SK-N-SH (cell line): ENCODE measurements at regions not wholly inside any gene's neighbourhood (a gene's known extent, or its start where the extent isn't known, plus 50 kb on each side); places are given as distances from the start of the nearest gene placed in this dataset.

ENCODE experiments used
- CTCF ChIA-PET: fragments of 300-600, 350-600 bp; formaldehyde crosslinking; extraction: SDS; loops from one replicate; lab custom pipeline; 2021; lab: Yijun Ruan, JAX
- POLR2A ChIA-PET: fragments of 350-600 bp; sonication (Branson Sonifier 250); formaldehyde crosslinking; extraction: SDS; loops from one replicate; lab custom pipeline; 2020; ENCODE audit warnings: antibody characterized with exemption, inconsistent platforms; lab: Yijun Ruan, JAX
- DNase-seq: peaks from one replicate; pipeline ENCODE4 v3.0.0; 2012
- H2AFZ ChIP-seq: fragments of 200-600 bp; sonication (generic); 2 replicates; pipeline ENCODE4 v1.8.1; 2016; ENCODE audit warnings: antibody characterized with exemption, mild to moderate bottlenecking, low read depth
- H3F3A ChIP-seq: fragments of 200-600 bp; sonication (generic); replicated peaks from 2 replicates; pipeline ENCODE3; 2016; ENCODE audit warnings: antibody characterized with exemption, mild to moderate bottlenecking; ENCODE audit not compliant: insufficient read depth
- H3K27ac ChIP-seq, 2 experiments: fragments of 200-500 bp in 1 of 2; fragments of 200-600 bp in 1 of 2; sonication (Bioruptor generic) in 1 of 2; sonication (generic), shearing (Covaris generic) in 1 of 2; 2 replicates each; pipeline versions ENCODE4 v1.5.1 to v1.6.1; 2014 to 2016; ENCODE audit warnings: low read depth in 2 of 2, inconsistent platforms in 1 of 2, low read length in 1 of 2, mild to moderate bottlenecking in 1 of 2, mixed read lengths in 1 of 2
- H3K27me3 ChIP-seq: fragments of 200-600 bp; sonication (generic), shearing (Covaris generic); 2 replicates; pipeline ENCODE4 v1.6.1; 2016; ENCODE audit warnings: mixed run types; ENCODE audit not compliant: insufficient read depth
- H3K36me3 ChIP-seq, 2 experiments: fragments of 200-500 bp in 1 of 2; fragments of 200-600 bp in 1 of 2; sonication (Bioruptor generic) in 1 of 2; sonication (generic) in 1 of 2; replicated peaks in 1 of 2; 2 replicates each; pipeline versions ENCODE3 to v1.5.1; 2014 to 2016; ENCODE audit warnings: low read length in 1 of 2, mild to moderate bottlenecking in 1 of 2; ENCODE audit not compliant: insufficient read depth in 2 of 2, control insufficient read depth in 1 of 2
- H3K4me1 ChIP-seq, 2 experiments: fragments of 200-500 bp in 1 of 2; fragments of 200-600 bp in 1 of 2; sonication (Bioruptor generic) in 1 of 2; sonication (generic), shearing (Covaris generic) in 1 of 2; 2 replicates each; pipeline versions ENCODE4 v1.5.1 to v1.6.1; 2014 to 2016; ENCODE audit warnings: low read depth in 1 of 2, low read length in 1 of 2, mixed run types in 1 of 2; ENCODE audit not compliant: insufficient read depth in 2 of 2, control insufficient read depth in 1 of 2
- H3K4me2 ChIP-seq: fragments of 200-600 bp; sonication (generic), shearing (Covaris generic); 2 replicates; pipeline ENCODE4 v1.6.1; 2017; ENCODE audit warnings: mixed run types
- H3K4me3 ChIP-seq, 2 experiments: fragments of 200-500 bp in 1 of 2; fragments of 200-600 bp in 1 of 2; sonication (Bioruptor generic) in 1 of 2; sonication (generic), shearing (Covaris generic) in 1 of 2; 2 replicates each; pipeline versions ENCODE4 v1.5.1 to v1.8.1; 2014 to 2016; ENCODE audit warnings: low read depth in 2 of 2, inconsistent platforms in 1 of 2, low read length in 1 of 2, mild to moderate bottlenecking in 1 of 2, mixed read lengths in 1 of 2, moderate library complexity in 1 of 2
- H3K79me2 ChIP-seq: fragments of 200-600 bp; sonication (generic); 2 replicates; pipeline ENCODE4 v1.8.1; 2017; ENCODE audit warnings: mild to moderate bottlenecking; ENCODE audit not compliant: insufficient read depth
- H3K9ac ChIP-seq: fragments of 200-600 bp; sonication (generic); 2 replicates; pipeline ENCODE4 v1.6.1; 2017; ENCODE audit warnings: mixed run types
- H3K9me2 ChIP-seq: fragments of 200-600 bp; sonication (generic); 2 replicates; pipeline ENCODE4 v1.6.1; 2017; ENCODE audit warnings: mixed run types
- H3K9me3 ChIP-seq: fragments of 200-600 bp; sonication (generic); 2 replicates; pipeline ENCODE4 v1.6.1; 2017; ENCODE audit warnings: mixed run types, mild to moderate bottlenecking, moderate library complexity
- H4K20me1 ChIP-seq: fragments of 200-600 bp; sonication (generic); 2 replicates; pipeline ENCODE4 v1.6.1; 2017; ENCODE audit warnings: mild to moderate bottlenecking, mixed run types; ENCODE audit not compliant: insufficient read depth
- CHD2 ChIP-seq: fragments of 150-350 bp; IDR thresholded peaks from 2 replicates; pipeline ENCODE4 v1.6.1; 2018; ENCODE audit warnings: low read length; ENCODE audit not compliant: partially characterized antibody
- ELF1 ChIP-seq: IDR thresholded peaks from 2 replicates; pipeline ENCODE4 v1.4.0; 2012
- EP300 ChIP-seq, 2 experiments: IDR thresholded peaks; 2 replicates each; pipeline versions ENCODE4 v1.4.0 to v1.6.1; 2012; ENCODE audit warnings: borderline replicate concordance in 1 of 2, low read depth in 1 of 2, low read length in 1 of 2
- EZH2phosphoT487 ChIP-seq: fragments of 200-600 bp; sonication (generic); IDR thresholded peaks from 2 replicates; pipeline ENCODE4 v1.6.1; 2017; ENCODE audit warnings: low read depth, mixed run types, mild to moderate bottlenecking, antibody characterized with exemption, moderate library complexity, borderline replicate concordance
- FOSL2 ChIP-seq: IDR thresholded peaks from 2 replicates; pipeline ENCODE4 v1.4.0; 2012; ENCODE audit warnings: low read depth, mild to moderate bottlenecking, moderate library complexity, borderline replicate concordance
- FOXJ3 ChIP-seq: sonication (generic); formaldehyde crosslinking; IDR thresholded peaks from 2 replicates; pipeline ENCODE4 v1.5.1; 2020; ENCODE audit warnings: mild to moderate bottlenecking, missing genetic modification reagents
- FOXM1 ChIP-seq: IDR thresholded peaks from 2 replicates; pipeline ENCODE4 v1.4.0; 2012; ENCODE audit warnings: low read depth, mild to moderate bottlenecking
- GABPA ChIP-seq: IDR thresholded peaks from 2 replicates; pipeline ENCODE4 v1.4.0; 2012; ENCODE audit warnings: low read depth, mild to moderate bottlenecking
- GATA2 ChIP-seq: sonication (generic); formaldehyde crosslinking; IDR thresholded peaks from 2 replicates; pipeline ENCODE4 v1.5.0; 2020; ENCODE audit warnings: mild to moderate bottlenecking, missing genetic modification reagents
- JUND ChIP-seq: IDR thresholded peaks from 2 replicates; pipeline ENCODE4 v1.4.0; 2012
- MXI1 ChIP-seq: IDR thresholded peaks from 2 replicates; pipeline ENCODE4 v1.6.1; 2012; ENCODE audit warnings: mild to moderate bottlenecking, low read depth, low read length, improper control_type of control experiment
- NFIC ChIP-seq: IDR thresholded peaks from 2 replicates; pipeline ENCODE4 v1.4.0; 2012; ENCODE audit warnings: borderline replicate concordance
- NRF1 ChIP-seq: IDR thresholded peaks from 2 replicates; pipeline ENCODE4 v1.6.1; 2012; ENCODE audit warnings: low read depth, mild to moderate bottlenecking, low read length
- POLR2AphosphoS5 ChIP-seq: IDR thresholded peaks from 2 replicates; pipeline ENCODE4 v1.6.1; 2012; ENCODE audit warnings: low read depth, low read length
- RXRA ChIP-seq: IDR thresholded peaks from 2 replicates; pipeline ENCODE4 v1.4.0; 2012; ENCODE audit warnings: low read depth, mild to moderate bottlenecking, borderline replicate concordance
- TAF1 ChIP-seq: IDR thresholded peaks from 2 replicates; pipeline ENCODE4 v1.6.1; 2012; ENCODE audit warnings: low read depth, mild to moderate bottlenecking, low read length, moderate library complexity, borderline replicate concordance
- TCF12 ChIP-seq: IDR thresholded peaks from 2 replicates; pipeline ENCODE4 v1.4.0; 2012
- TEAD4 ChIP-seq: IDR thresholded peaks from 2 replicates; pipeline ENCODE4 v1.4.0; 2012; ENCODE audit warnings: mild to moderate bottlenecking, borderline replicate concordance; ENCODE audit not compliant: insufficient read depth
- YY1 ChIP-seq: IDR thresholded peaks from 2 replicates; pipeline ENCODE4 v1.4.0; 2012; ENCODE audit warnings: low read depth, mild to moderate bottlenecking
- WGBS: methylation state at CpG from one replicate; pipeline ENCODE4 v1.1.6; 2017; ENCODE audit warnings: low lambda C conversion rate; 5-methylcytosine and 5-hydroxymethylcytosine counted together
- TF ChIP-seq, protein P1 (sequence below): IDR thresholded peaks from 2 replicates; pipeline ENCODE4 v1.4.0; 2012; ENCODE audit warnings: low read depth, borderline replicate concordance
- TF ChIP-seq, protein P2 (sequence below): IDR thresholded peaks from 2 replicates; pipeline ENCODE4; 2012
- TF ChIP-seq, protein P3 (sequence below): fragments of 150-350 bp; IDR thresholded peaks from 2 replicates; pipeline ENCODE4 v1.6.1; 2016; ENCODE audit warnings: mild to moderate bottlenecking, low read depth, low read length
- TF ChIP-seq, protein P4 (sequence below): fragments of 200-600 bp; sonication (generic); IDR thresholded peaks from 2 replicates; pipeline ENCODE4 v1.6.1; 2017; ENCODE audit warnings: antibody characterized with exemption, mild to moderate bottlenecking, moderate library complexity

DNA sequence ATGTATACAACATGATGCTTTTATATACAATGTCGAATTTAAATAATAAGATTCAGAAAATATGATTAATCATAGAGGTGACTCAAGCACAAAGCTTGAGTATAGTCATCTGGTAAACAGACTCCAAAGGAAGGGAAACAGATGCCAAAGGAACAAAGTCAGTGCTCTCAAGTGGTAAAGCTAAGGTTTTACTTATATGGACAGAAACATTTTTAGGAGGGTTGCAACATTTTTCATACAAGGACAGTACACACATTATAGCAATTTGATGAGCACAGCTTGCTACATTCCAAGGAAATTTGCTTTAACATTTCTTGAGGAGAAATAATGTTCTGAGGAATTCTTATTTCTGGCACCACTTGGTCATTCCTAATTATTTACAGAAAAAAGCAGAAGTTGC is 333.4 kb upstream of the AADAT start:
- no peak overlapping the region for H3K4me3 ChIP-seq
- peak; percentile 87 for TF ChIP-seq FOSL2
- peak in 1 of 2 experiments; percentile 75; a peak in 2 of 4 replicates for TF ChIP-seq EP300 (IDR thresholded peaks at IDR 0.05; ENCODE audit: borderline replicate concordance in 1 of 2, low read depth in 1 of 2, low read length in 1 of 2)
- peak; percentile 18; the same call in 1 of the 2 replicates for TF ChIP-seq POLR2AphosphoS5
- no peak for TF ChIP-seq ELF1
- peak; percentile 69 for TF ChIP-seq TEAD4
- peak; percentile 79 for TF ChIP-seq JUND
- peak; percentile 62; the same call in 1 of the 2 replicates for TF ChIP-seq NFIC
- TF ChIP-seq, protein P1, sequence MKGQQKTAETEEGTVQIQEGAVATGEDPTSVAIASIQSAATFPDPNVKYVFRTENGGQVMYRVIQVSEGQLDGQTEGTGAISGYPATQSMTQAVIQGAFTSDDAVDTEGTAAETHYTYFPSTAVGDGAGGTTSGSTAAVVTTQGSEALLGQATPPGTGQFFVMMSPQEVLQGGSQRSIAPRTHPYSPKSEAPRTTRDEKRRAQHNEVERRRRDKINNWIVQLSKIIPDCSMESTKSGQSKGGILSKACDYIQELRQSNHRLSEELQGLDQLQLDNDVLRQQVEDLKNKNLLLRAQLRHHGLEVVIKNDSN = no peak
- TF ChIP-seq YY1 = no peak
- TF ChIP-seq TCF12 = peak; percentile 93
- TF ChIP-seq, protein P2, sequence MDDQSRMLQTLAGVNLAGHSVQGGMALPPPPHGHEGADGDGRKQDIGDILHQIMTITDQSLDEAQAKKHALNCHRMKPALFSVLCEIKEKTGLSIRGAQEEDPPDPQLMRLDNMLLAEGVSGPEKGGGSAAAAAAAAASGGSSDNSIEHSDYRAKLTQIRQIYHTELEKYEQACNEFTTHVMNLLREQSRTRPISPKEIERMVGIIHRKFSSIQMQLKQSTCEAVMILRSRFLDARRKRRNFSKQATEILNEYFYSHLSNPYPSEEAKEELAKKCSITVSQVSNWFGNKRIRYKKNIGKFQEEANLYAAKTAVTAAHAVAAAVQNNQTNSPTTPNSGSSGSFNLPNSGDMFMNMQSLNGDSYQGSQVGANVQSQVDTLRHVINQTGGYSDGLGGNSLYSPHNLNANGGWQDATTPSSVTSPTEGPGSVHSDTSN = peak; percentile 55; the same call in 1 of the 2 replicates
- H3K9ac ChIP-seq = no peak overlapping the region
- no peaks in the 10 kb centered on the region for H3K36me3 ChIP-seq
- WGBS = 2% methylated on average over 1 of the region's 1 CpG
- no peak for DNase-seq
- ChIA-PET POLR2A (no interaction called here), CTCF (no interaction called here)
- H3K9me2 ChIP-seq = no peaks in the 10 kb centered on the region
- no peak overlapping the region for H2AFZ ChIP-seq
- H3K27ac ChIP-seq = peak overlapping the region in 1 of 2 experiments; percentile 62; a peak in 2 of 4 replicates
- no peaks in the 10 kb centered on the region for H4K20me1 ChIP-seq
- no peaks in the 10 kb centered on the region for H3K27me3 ChIP-seq
- H3F3A ChIP-seq = peaks cover 8% of the 10 kb centered on the region
- H3K4me2 ChIP-seq = no peak overlapping the region
- H3K9me3 ChIP-seq = no peaks in the 10 kb centered on the region
- H3K79me2 ChIP-seq = no peaks in the 10 kb centered on the region
- H3K4me1 ChIP-seq = peaks cover 0 to 5% of the 10 kb centered on the region in 2 experiments; a peak in 1 of 4 replicates

DNA sequence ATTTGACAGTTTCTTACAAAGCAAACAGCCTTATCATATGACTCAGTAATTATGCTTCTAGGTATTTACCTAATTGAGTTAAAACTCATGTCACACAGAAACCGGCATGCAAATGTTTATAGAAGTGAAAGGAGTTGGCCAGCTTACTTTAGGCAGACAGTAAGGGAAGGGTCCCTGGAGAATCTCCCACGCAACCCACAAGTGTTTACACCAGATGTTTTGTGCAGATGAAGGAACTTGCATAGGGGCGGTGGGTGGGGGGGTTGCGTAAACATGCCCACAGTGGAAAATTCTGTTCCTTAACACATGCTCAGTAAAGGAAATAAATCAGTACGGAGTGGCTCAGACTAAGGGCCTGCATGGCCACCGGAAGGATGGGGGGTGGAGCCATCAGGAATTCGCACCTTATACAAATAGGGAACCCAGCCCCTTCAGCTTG is 330.5 kb upstream of the AADAT start:
- WGBS = 65% methylated on average over 7 of the region's 7 CpGs
- H3K9me3 ChIP-seq = no peaks in the 10 kb centered on the region
- no peaks in the 10 kb centered on the region for H4K20me1 ChIP-seq
- H2AFZ ChIP-seq = 0 out of 2 replicates have a peak overlapping the region, but pooled peaks have one; percentile 2
- DNase-seq = no peak
- peaks cover 12% of the 10 kb centered on the region for H3F3A ChIP-seq
- H3K4me2 ChIP-seq = no peak overlapping the region
- H3K9me2 ChIP-seq = no peaks in the 10 kb centered on the region
- H3K36me3 ChIP-seq = no peaks in the 10 kb centered on the region
- H3K27me3 ChIP-seq = no peaks in the 10 kb centered on the region
- CTCF ChIA-PET = no interaction called here
- 0 out of 4 replicates have a peak, but pooled peaks cover 0 to 3% of the 10 kb centered on the region in 2 experiments for H3K4me1 ChIP-seq
- no peak overlapping the region for H3K27ac ChIP-seq
- no peaks in the 10 kb centered on the region for H3K79me2 ChIP-seq
- no peak overlapping the region for H3K4me3 ChIP-seq
- POLR2A ChIA-PET = no interaction called here
- H3K9ac ChIP-seq = no peak overlapping the region
- TF ChIP-seq ELF1 (no peak), FOXM1 (no peak), EP300 (IDR thresholded peaks at IDR 0.05; ENCODE audit: borderline replicate concordance in 1 of 2, low read depth in 1 of 2, low read length in 1 of 2) (no peak), GABPA (no peak), GATA2 (CRISPR knock-in tag) (no peak), TAF1 (no peak), FOXJ3 (no peak), POLR2AphosphoS5 (no peak), RXRA (no peak), NRF1 (no peak), YY1 (no peak), CHD2 (no peak), MXI1 (no peak), EZH2phosphoT487 (no peak)
- TF ChIP-seq, protein P3, sequence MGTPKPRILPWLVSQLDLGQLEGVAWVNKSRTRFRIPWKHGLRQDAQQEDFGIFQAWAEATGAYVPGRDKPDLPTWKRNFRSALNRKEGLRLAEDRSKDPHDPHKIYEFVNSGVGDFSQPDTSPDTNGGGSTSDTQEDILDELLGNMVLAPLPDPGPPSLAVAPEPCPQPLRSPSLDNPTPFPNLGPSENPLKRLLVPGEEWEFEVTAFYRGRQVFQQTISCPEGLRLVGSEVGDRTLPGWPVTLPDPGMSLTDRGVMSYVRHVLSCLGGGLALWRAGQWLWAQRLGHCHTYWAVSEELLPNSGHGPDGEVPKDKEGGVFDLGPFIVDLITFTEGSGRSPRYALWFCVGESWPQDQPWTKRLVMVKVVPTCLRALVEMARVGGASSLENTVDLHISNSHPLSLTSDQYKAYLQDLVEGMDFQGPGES = no peak
- TF ChIP-seq, protein P4, sequence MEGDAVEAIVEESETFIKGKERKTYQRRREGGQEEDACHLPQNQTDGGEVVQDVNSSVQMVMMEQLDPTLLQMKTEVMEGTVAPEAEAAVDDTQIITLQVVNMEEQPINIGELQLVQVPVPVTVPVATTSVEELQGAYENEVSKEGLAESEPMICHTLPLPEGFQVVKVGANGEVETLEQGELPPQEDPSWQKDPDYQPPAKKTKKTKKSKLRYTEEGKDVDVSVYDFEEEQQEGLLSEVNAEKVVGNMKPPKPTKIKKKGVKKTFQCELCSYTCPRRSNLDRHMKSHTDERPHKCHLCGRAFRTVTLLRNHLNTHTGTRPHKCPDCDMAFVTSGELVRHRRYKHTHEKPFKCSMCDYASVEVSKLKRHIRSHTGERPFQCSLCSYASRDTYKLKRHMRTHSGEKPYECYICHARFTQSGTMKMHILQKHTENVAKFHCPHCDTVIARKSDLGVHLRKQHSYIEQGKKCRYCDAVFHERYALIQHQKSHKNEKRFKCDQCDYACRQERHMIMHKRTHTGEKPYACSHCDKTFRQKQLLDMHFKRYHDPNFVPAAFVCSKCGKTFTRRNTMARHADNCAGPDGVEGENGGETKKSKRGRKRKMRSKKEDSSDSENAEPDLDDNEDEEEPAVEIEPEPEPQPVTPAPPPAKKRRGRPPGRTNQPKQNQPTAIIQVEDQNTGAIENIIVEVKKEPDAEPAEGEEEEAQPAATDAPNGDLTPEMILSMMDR = no peak
- TF ChIP-seq, protein P2 = no peak
